Thyroid gland (tissue), 4 donors: ENCODE measurements at regions not wholly inside any gene's neighbourhood (a gene's known extent, or its start where the extent isn't known, plus 50 kb on each side); places are given as distances from the start of the nearest gene placed in this dataset.

Experiments
- POLR2A ChIP-seq, 2 donors: fragments of 450-650 bp; IDR thresholded peaks; one replicate each; pipeline ENCODE4 v1.6.1; 2017; ENCODE audit warnings: antibody characterized with exemption in 2 of 2, mild to moderate bottlenecking in 2 of 2, moderate library complexity in 1 of 2
- TF ChIP-seq, protein P1 (sequence below), 6 experiments: fragments of 200-600 bp in 3 of 6; fragments of 450-650 bp in 3 of 6; sonication (generic) in 3 of 6; IDR thresholded peaks; one replicate each; pipeline ENCODE4 v1.5.1; 2016 to 2019; ENCODE audit warnings: antibody characterized with exemption in 6 of 6, mild to moderate bottlenecking in 2 of 6, inconsistent platforms in 1 of 6, moderate library complexity in 1 of 6

DNA sequence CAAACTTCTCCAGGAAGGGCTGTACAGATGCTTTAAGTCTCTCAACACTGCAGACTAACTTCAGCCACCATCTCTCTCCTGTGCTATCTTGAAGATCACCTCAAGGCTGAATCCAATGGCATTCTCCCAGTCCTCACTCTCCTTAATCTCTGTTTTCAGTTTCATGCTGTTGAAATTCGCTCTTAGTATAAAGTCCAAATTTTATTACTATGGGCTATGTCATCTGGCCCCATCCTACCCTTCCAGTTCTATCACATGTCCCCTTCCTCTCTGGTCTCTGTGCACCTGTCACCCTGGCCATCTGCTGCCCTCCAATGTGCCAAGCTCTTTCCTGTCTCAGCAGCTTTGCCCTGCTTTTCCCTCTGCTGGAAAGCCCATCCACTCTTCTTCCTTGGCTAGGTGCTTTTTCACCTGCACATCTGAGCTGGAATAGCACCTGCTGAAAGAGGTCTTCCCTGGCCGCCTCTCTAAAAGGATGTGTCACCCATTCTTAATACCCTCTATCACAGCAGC, 284.7 kb upstream of the MAP3K1 start:
- TF ChIP-seq POLR2A (IDR thresholded peaks at IDR 0.05): no peak
- TF ChIP-seq, protein P1, sequence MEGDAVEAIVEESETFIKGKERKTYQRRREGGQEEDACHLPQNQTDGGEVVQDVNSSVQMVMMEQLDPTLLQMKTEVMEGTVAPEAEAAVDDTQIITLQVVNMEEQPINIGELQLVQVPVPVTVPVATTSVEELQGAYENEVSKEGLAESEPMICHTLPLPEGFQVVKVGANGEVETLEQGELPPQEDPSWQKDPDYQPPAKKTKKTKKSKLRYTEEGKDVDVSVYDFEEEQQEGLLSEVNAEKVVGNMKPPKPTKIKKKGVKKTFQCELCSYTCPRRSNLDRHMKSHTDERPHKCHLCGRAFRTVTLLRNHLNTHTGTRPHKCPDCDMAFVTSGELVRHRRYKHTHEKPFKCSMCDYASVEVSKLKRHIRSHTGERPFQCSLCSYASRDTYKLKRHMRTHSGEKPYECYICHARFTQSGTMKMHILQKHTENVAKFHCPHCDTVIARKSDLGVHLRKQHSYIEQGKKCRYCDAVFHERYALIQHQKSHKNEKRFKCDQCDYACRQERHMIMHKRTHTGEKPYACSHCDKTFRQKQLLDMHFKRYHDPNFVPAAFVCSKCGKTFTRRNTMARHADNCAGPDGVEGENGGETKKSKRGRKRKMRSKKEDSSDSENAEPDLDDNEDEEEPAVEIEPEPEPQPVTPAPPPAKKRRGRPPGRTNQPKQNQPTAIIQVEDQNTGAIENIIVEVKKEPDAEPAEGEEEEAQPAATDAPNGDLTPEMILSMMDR (IDR thresholded peaks at IDR 0.05): no peak
